ENCODE measurements at regions not wholly inside any gene's neighbourhood (a gene's known extent, or its start where the extent isn't known, plus 50 kb on each side); places are given as distances from the start of the nearest gene placed in this dataset.

DNA sequence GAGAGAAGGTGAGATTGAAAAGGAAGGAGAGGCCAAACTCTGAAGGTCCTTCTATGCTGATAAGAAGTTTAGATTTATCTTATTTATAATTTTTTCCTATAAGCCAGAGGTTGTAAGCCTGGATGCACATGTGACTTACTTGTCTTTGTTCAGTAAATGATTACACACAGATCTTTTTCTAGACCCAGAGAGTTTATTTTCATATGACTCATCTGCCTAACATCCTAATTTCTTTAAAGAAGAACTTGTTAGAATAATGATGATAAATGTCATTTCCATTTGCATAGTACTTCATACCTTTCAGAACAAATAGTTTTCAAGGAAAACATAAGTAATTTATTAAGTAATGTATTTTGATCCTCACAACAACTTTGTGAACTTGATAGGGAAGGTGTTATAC lies 434.8 kb upstream of the DPH6 start:
- no peaks in the 10 kb centered on the region for H3K79me2 ChIP-seq (ENCODE audit: control insufficient read depth, insufficient read depth, low read length)
- ATAC-seq (ENCODE audit: low read depth) (no peak), DNase-seq (no peak)
- ChIA-PET POLR2A (no interaction called here), CTCF (interaction anchor here (0.8 kb wide), 1 partner anchor 13 kb away, joined by 3 read pairs; no protein-coding TSS in a partner anchor)
- no peak overlapping the region for H2AFZ ChIP-seq (ENCODE audit: insufficient read depth, low read depth, low read length, poor library complexity, severe bottlenecking)
- no peaks in the 10 kb centered on the region for H3K27me3 Mint-ChIP-seq
- H3K27me3 ChIP-seq (replicated peaks in 1 of 4; ENCODE audit: control extremely low read depth in 1 of 4, control insufficient read depth in 3 of 4, insufficient read depth in 4 of 4, low read length in 3 of 4): no peaks in the 10 kb centered on the region
- no peaks in the 10 kb centered on the region for H3K36me3 ChIP-seq (replicated peaks in 1 of 2; ENCODE audit: control extremely low read depth in 1 of 2, control insufficient read depth in 1 of 2, extremely low read depth in 1 of 2, insufficient read depth in 2 of 2, low read length in 1 of 2)
- no peak overlapping the region for H3K9ac ChIP-seq (ENCODE audit: low read length)
- no peaks in the 10 kb centered on the region for H3K9me3 ChIP-seq (ENCODE audit: control extremely low read depth in 1 of 3, control insufficient read depth in 2 of 3, insufficient read depth in 1 of 3, low read length in 2 of 3)
- intact Hi-C loops (cut with micrococcal nuclease): no loop called here
- H3K27ac Mint-ChIP-seq: no peak overlapping the region
- no peak overlapping the region for H3K4me3 Mint-ChIP-seq
- no peaks in the 10 kb centered on the region for H3K9me3 Mint-ChIP-seq (ENCODE audit: insufficient read depth)
- no peak overlapping the region for H3K27ac ChIP-seq (ENCODE audit: low read length in 2 of 2)
- no peaks in the 10 kb centered on the region for H4K20me1 ChIP-seq (ENCODE audit: control insufficient read depth, insufficient read depth, low read length, poor library complexity, severe bottlenecking)
- H3K4me1 ChIP-seq (ENCODE audit: control insufficient read depth in 2 of 2, insufficient read depth in 2 of 2, low read length in 2 of 2): no peaks in the 10 kb centered on the region
- no peak overlapping the region for H3K4me3 ChIP-seq (ENCODE audit: control extremely low read depth in 1 of 5, extremely low read depth in 1 of 5, insufficient read depth in 1 of 5, low read depth in 2 of 5, low read length in 4 of 5)
- H3K4me2 ChIP-seq (replicated peaks; ENCODE audit: low read depth, low read length, poor library complexity, severe bottlenecking): no peak overlapping the region
- no peaks in the 10 kb centered on the region for H3K4me1 Mint-ChIP-seq
- TF ChIP-seq, protein P1, sequence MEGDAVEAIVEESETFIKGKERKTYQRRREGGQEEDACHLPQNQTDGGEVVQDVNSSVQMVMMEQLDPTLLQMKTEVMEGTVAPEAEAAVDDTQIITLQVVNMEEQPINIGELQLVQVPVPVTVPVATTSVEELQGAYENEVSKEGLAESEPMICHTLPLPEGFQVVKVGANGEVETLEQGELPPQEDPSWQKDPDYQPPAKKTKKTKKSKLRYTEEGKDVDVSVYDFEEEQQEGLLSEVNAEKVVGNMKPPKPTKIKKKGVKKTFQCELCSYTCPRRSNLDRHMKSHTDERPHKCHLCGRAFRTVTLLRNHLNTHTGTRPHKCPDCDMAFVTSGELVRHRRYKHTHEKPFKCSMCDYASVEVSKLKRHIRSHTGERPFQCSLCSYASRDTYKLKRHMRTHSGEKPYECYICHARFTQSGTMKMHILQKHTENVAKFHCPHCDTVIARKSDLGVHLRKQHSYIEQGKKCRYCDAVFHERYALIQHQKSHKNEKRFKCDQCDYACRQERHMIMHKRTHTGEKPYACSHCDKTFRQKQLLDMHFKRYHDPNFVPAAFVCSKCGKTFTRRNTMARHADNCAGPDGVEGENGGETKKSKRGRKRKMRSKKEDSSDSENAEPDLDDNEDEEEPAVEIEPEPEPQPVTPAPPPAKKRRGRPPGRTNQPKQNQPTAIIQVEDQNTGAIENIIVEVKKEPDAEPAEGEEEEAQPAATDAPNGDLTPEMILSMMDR (IDR thresholded peaks at IDR 0.05): no peak
- TF ChIP-seq EZH2 (IDR thresholded peaks at IDR 0.05; ENCODE audit: borderline replicate concordance, insufficient read depth, low read depth, low read length, poor library complexity, severe bottlenecking): no peak

DNA sequence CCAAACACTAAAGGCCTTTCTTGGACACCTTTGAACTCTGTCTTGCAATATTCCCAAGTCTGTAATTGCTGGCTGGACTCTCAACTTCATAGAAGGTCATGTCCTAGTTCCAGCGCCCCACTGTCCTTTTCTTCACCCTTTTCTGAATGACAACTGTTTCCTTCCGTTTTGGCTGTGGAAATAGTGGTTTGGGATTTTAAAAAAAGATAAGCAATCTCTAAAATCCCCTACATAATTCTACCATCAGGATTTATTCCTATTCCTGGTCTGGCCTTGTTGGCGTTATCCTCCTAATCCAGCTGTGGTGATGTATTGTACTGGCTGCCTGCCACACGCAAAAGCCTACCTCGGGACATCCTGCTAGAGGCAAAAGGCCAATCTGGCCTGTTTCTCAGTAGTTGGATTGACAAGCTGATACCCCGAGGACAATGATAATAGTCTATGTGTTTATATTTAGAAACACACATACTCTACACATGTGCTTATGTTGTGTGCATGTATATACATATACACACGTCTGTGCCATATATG lies 440.3 kb upstream of the DPH6 start:
- no peak for ATAC-seq (ENCODE audit: low read depth)
- H3K4me1 Mint-ChIP-seq: no peaks in the 10 kb centered on the region
- H3K27me3 Mint-ChIP-seq: no peaks in the 10 kb centered on the region
- no peak overlapping the region for H3K4me3 ChIP-seq (ENCODE audit: control extremely low read depth in 1 of 5, extremely low read depth in 1 of 5, insufficient read depth in 1 of 5, low read depth in 2 of 5, low read length in 4 of 5)
- 80% methylated on average over 1 of the region's 7 CpGs for WGBS (ENCODE audit: insufficient coverage)
- CTCF ChIA-PET: interaction anchor here (0.9 kb wide), 1 partner anchor 19 kb away, joined by 3 read pairs; no protein-coding TSS in a partner anchor
- intact Hi-C loops (cut with micrococcal nuclease): no loop called here
- H3K27me3 ChIP-seq (replicated peaks in 1 of 4; ENCODE audit: control extremely low read depth in 1 of 4, control insufficient read depth in 3 of 4, insufficient read depth in 4 of 4, low read length in 3 of 4): no peaks in the 10 kb centered on the region
- H3K9me3 Mint-ChIP-seq (ENCODE audit: insufficient read depth): no peaks in the 10 kb centered on the region
- no peak overlapping the region for H3K4me2 ChIP-seq (replicated peaks; ENCODE audit: low read depth, low read length, poor library complexity, severe bottlenecking)
- DNase-seq: no peak
- H3K36me3 ChIP-seq (replicated peaks in 1 of 2; ENCODE audit: control extremely low read depth in 1 of 2, control insufficient read depth in 1 of 2, extremely low read depth in 1 of 2, insufficient read depth in 2 of 2, low read length in 1 of 2): no peaks in the 10 kb centered on the region
- H3K27ac Mint-ChIP-seq: no peak overlapping the region
- TF ChIP-seq, protein P1 (IDR thresholded peaks at IDR 0.05): no peak
- TF ChIP-seq EZH2 (IDR thresholded peaks at IDR 0.05; ENCODE audit: borderline replicate concordance, insufficient read depth, low read depth, low read length, poor library complexity, severe bottlenecking): no peak
- no peaks in the 10 kb centered on the region for H3K79me2 ChIP-seq (ENCODE audit: control insufficient read depth, insufficient read depth, low read length)
- no peak overlapping the region for H2AFZ ChIP-seq (ENCODE audit: insufficient read depth, low read depth, low read length, poor library complexity, severe bottlenecking)
- no peaks in the 10 kb centered on the region for H3K9me3 ChIP-seq (ENCODE audit: control extremely low read depth in 1 of 3, control insufficient read depth in 2 of 3, insufficient read depth in 1 of 3, low read length in 2 of 3)
- H3K27ac ChIP-seq (ENCODE audit: low read length in 2 of 2): no peak overlapping the region
- no peak overlapping the region for H3K9ac ChIP-seq (ENCODE audit: low read length)
- no peak overlapping the region for H3K4me3 Mint-ChIP-seq
- no peaks in the 10 kb centered on the region for H3K4me1 ChIP-seq (ENCODE audit: control insufficient read depth in 2 of 2, insufficient read depth in 2 of 2, low read length in 2 of 2)
- no peaks in the 10 kb centered on the region for H4K20me1 ChIP-seq (ENCODE audit: control insufficient read depth, insufficient read depth, low read length, poor library complexity, severe bottlenecking)
- POLR2A ChIA-PET: no interaction called here
